HFF-Myc (cell line): ENCODE measurements at regions not wholly inside any gene's neighbourhood (a gene's known extent, or its start where the extent isn't known, plus 50 kb on each side); places are given as distances from the start of the nearest gene placed in this dataset.

Source experiments
- DNase-seq: peaks from one replicate; pipeline ENCODE4 v3.0.0-alpha.2; 2011; ENCODE audit warnings: low read depth; ENCODE audit errors: extremely low read depth
- H3K4me3 ChIP-seq: replicated peaks from 2 replicates; pipeline ENCODE4 v1.5.1; 2011; ENCODE audit warnings: low read depth, mild to moderate bottlenecking, control low read depth, low read length
- TF ChIP-seq, protein P1 (sequence below): IDR thresholded peaks from 2 replicates; pipeline ENCODE4 v1.5.1; 2012; ENCODE audit warnings: mild to moderate bottlenecking, low read depth, low read length, control low read depth; ENCODE audit errors: missing control alignments

DNA sequence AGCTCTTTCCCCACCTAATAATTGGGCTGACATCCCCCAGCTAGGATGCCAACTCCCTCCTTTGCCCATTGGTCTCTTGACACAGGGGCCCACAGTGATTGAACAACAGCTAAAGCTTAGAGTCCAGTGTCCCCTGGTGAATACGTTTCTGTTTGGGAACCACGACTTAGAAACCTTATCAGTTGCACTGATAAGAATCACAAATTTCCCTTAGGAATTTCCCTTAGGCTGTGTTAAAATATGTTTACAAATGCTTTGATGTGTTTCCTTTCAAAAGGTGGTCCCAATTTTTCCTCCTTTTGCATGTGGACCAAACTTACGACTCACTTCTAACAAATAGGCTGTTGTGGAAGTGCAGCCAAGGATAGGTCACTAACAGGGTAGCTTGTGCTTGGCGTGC is 126.0 kb upstream of the INHBA start:
- no peak for DNase-seq
- TF ChIP-seq, protein P1, sequence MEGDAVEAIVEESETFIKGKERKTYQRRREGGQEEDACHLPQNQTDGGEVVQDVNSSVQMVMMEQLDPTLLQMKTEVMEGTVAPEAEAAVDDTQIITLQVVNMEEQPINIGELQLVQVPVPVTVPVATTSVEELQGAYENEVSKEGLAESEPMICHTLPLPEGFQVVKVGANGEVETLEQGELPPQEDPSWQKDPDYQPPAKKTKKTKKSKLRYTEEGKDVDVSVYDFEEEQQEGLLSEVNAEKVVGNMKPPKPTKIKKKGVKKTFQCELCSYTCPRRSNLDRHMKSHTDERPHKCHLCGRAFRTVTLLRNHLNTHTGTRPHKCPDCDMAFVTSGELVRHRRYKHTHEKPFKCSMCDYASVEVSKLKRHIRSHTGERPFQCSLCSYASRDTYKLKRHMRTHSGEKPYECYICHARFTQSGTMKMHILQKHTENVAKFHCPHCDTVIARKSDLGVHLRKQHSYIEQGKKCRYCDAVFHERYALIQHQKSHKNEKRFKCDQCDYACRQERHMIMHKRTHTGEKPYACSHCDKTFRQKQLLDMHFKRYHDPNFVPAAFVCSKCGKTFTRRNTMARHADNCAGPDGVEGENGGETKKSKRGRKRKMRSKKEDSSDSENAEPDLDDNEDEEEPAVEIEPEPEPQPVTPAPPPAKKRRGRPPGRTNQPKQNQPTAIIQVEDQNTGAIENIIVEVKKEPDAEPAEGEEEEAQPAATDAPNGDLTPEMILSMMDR: no peak
- no peak overlapping the region for H3K4me3 ChIP-seq

DNA sequence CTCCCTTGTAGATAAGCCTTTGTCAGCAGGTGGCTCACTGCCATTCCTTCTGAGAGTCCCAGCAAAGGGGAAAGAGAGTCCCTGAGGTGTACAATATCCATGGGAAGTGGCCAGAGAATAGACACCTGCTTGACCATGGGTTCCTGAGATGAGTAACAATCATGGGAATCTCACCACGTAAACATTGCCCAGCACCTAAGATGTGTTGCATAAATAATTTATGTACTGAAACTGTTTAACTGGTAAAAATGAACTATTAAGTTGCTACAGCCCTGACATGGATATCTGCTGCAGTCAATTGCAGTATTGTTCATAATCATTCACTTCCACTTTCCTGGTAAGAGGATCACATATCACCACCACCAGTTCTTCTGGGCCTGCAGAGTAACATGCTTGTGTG is 123.8 kb upstream of the INHBA start:
- TF ChIP-seq, protein P1: no peak
- DNase-seq: no peak
- no peak overlapping the region for H3K4me3 ChIP-seq

DNA sequence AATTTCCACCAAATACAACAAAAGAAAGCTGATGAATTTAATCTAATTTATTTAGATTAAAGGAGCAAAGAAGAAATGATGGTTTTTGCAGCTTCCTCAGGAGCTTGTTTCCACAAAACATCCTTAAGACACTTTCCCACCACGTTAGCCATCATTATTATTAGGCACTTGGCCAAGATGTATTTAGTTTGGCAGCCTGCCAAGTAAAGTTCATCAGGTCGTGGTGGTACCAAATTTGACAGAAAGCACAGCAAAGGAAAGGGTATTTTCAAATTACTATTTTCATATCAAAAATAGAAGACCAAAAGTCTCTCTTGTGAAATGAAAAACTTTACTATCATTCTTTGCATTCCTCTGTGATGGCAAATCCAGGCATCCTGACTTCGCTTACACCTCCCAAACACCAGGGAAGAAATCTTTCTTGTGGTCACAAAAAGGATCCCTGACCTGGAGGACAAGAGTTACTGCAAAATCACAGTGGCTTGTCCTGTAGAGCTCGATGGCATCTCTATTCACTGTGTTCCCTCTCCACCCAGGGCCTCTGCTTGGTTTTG is 123.1 kb upstream of the INHBA start:
- no peak for DNase-seq
- H3K4me3 ChIP-seq: no peak overlapping the region
- TF ChIP-seq, protein P1: no peak

DNA sequence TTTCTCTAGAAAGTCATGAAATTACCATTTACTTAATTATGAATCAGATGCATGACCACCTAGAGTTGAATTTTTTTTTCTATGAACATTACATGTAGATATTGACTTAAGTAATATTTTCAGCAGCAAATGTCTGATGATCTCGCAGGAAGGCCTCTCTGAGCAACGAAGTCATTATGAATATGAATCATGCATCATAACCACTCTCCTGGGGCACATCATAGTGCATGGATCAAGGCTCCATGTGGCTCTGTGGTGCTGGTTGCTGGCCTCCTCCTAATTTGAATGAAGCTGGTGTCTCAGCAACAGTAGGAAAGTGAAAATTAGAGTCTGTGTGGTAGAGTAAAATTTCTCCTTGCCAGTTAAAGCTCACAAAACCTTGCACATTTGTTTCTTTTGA is 121.4 kb upstream of the INHBA start:
- TF ChIP-seq, protein P1: no peak
- no peak overlapping the region for H3K4me3 ChIP-seq
- no peak for DNase-seq

DNA sequence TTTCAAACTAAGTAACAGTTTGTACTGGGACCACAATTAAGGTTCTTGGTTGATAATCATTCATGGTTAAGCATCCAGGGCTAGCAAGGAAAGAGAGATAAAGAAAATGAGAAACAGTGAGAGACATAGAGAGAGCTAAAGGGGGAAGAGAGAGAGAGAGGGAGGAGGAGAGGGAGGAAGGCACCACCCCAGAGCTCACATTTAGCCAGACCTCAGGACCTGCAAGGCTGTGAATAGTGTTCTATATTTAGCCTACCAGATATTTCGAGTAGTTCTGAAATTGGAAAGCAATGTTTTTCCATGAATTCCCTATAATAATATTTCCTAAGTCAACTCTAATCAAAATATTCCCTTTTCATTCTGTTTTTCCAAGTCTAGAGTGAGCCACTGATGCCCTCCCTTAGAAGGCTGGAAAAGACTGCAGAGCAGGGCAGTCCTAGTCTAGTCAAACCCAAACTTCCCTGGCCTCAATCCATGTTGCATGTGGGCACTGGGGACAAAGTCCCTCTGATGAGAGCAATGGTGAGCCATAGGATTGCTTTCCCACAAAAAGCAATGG is 119.4 kb upstream of the INHBA start:
- no peak overlapping the region for H3K4me3 ChIP-seq
- TF ChIP-seq, protein P1: no peak
- no peak for DNase-seq

DNA sequence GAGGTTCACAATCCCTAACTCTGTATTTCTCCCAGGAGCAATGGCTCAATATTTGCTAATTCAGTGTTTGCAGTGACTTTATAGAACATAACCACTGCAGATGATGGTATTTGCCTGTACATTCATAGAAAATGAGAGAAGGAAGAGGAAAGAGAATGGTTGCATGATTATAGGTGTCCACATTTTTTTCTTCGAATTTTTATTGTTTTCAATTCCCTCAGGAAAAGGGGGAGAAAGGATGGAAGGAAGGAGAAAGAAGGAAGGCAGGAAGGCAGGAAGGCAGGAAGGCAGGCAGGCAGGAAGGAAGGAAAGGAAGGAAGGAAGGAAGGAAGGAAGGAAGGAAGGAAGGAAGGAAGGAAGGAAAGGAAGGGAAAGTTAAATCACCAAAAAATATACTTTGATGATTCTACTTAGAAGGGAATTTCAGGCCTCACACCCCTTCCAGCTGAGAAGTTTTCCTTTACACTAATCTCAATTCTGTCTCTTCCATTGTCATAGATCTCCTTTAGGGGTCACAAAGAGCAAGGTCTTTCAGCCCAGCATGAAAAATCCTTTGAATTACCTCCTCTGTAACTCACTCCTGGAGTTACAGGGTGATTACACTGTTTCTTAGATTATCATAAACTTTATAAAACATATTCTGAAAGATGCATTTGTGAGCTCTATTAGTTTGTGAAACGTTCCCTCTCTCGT is 118.8 kb upstream of the INHBA start:
- TF ChIP-seq, protein P1: no peak
- DNase-seq: no peak
- no peak overlapping the region for H3K4me3 ChIP-seq

DNA sequence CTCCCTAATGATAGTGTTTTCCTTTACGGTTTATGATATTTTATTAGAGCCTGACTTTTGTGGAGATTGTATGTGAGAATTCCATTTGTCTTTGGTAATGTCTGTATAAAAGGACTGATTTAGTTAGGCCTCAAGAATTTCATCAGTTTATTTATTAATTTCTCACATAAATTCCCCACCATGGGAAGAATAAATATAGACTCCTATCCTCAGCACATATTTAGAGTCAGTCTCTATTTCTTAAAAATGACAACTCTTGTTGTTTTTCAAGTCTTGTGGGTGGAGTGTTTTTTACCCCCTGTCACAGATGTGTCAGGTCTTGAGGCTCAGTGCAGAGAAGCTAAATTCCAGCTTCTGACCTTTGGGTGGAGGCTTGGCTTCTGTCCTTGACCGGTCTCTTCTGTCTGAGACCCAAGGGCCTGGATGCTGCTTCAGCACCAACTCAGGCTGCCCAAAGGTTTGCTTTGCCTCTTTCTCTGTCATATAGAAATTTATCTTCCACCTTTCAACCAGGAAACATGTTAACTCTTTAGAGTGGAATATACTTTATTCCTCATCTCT is 117.3 kb upstream of the INHBA start:
- DNase-seq: no peak
- TF ChIP-seq, protein P1: no peak
- H3K4me3 ChIP-seq: no peak overlapping the region
